NCI-H526 (cell line): ENCODE measurements at regions not wholly inside any gene's neighbourhood (a gene's known extent, or its start where the extent isn't known, plus 50 kb on each side); places are given as distances from the start of the nearest gene placed in this dataset.
A peak's percentile ranks its signal among the peaks of the same experiment; 100 is the strongest.
"Not testable (repeated sequence)": the region's sequence is repeated elsewhere in the genome, so short reads cannot be mapped to it uniquely, and the experiment has no call there.

Experiments
- DNase-seq, 2 experiments: peaks; one replicate each; lab custom pipeline; 2025; lab: John Stamatoyannopoulos, UW

- DNase-seq, result not testable (repeated sequence)
Observed at GRCh38 chr17:22310292-22310691, 618.0 kb downstream of the KCNJ18 start.

DNA sequence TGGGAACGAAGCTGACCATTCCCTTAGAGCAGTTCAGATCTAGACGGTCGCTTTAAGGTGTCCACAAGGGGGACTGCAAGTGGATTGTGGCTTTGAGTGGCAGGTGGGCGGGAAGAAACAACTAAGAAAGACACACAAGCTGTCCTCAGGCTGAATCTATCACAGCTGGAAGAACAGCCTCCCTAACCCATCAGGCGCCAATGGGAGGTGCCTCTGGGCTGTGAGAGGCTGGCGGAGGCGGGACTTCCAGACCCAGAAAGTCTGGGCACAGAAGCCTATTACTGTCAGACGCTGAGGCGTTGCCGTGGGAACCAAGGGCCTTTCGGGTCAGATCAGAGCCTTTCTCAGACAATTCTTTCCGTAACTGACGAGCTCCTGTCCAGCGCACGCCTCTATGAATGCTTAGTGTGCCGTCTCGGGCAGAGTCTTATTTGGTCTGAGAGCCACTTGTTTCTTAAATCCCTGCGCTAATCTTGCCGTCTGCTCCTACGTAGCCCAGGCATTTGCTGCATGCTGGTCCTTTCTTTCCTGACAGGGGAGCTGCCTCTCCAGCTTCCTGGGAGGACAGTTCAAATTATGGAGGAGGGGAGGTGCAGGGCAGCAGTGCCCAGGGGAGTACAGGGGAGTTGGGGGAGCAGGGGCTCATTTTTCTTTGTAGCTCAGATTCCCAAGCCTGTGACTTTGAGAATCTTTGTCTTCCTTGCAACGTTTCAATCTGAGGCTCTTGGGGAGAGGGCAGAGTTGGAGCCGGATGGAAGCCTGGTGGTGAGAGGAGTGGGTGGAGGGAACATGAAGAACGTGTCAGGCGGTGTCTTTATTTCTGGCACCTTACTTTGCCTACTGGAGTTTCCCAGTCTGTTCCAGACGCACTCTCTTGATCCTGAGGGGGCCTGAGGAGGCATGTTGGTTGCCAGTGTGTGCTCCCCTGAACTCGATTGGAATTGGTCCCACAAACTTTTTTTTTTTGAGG lies 618.7 kb downstream of the KCNJ18 start:
- DNase-seq, result peak; percentile 43 to 44

GRCh38 chr17:22321001-22321400 lies 628.7 kb downstream of the KCNJ18 start:
- DNase-seq, result not testable (repeated sequence)

GRCh38 chr17:22322893-22323550 lies 630.7 kb downstream of the KCNJ18 start:
- not testable (repeated sequence) for DNase-seq

DNA sequence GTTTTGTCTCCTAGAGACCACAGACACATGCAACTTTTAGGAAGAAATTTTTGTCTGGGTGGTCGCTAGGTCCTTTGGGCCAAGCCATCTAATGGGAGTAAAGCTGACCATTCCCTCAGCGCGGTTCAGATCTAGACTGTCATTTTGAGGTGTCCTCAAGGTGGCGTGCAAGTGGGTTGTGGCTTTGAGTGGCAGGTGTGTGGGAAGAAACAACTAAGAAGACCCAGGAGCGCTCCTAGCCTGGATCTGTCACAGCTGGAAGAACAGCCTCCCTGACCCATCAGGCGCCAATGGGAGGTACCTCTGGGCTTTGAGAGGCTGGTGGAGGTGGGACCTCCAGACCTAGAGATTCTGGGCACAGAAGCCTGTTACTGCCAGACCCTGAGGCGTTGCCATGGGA lies 645.1 kb downstream of the KCNJ18 start:
- DNase-seq, result peak in 1 of 2 experiments; percentile 2

DNA sequence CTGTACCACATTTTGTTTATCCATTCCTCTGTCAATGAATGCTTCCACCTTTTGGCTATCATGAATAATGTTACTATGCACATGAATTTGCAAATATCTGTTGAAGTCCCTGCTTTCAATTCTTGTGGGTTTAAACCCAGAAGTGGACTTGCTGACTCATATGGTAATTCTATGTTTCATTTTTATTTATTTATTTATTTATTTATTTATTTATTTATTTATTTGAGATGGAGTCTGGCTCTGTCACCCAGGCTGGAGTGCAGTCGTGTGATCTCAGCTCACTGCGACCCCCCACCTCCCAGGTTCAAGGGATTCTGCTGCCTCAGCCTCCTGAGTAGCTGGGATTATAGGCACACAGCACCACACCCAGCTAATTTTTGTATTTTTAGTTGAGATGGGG lies 664.3 kb downstream of the KCNJ18 start:
- not testable (repeated sequence) for DNase-seq

GRCh38 chr17:22370988-22371387 lies 678.7 kb downstream of the KCNJ18 start:
- DNase-seq, result not testable (repeated sequence)

DNA sequence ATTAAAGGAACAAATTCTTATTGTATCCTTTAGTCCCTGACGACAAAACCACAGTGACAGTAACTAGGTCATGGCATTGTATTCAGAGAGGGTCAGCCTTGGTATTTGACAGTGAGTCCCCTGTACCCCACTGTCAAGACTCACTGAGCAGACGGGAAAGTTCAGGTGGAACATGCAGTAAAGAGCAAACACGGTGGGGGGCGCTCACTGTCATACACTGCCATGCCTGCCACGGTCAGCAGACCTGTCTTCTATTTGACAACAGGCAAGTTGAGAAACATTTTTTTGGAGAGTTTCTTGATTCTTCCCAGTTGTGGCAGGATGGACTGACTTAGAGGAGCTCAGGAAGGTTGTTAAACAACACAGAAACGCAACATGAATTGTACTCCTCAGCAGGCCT lies 681.6 kb downstream of the KCNJ18 start:
- no peak for DNase-seq

GRCh38 chr17:22374741-22375140 lies 682.4 kb downstream of the KCNJ18 start:
- DNase-seq, result peak in 1 of 2 experiments; percentile 1

DNA sequence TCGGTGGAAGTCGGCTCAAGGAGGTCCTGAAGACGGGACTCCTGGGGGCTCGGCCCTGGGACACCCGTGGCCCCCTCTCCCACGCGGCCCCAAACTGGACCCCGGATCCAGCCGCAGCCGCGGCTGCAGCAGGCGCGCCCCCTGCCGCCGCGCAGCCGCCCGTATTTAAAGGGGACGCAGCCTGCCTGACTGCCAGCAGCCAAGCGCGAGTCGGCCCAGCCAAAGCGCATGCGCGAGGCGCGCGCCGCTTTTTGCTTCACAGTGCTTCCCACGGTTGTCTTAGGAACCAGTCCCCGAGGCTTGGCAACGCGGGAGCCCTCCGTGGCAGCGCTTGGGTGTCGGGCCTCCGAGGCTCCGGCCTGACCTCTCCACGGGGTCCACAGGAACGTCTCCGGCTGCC lies 684.4 kb downstream of the KCNJ18 start:
- DNase-seq, result not testable (repeated sequence)

- DNase-seq, result not testable (repeated sequence)
Observed at GRCh38 chr17:22378748-22379147, 686.4 kb downstream of the KCNJ18 start.

- DNase-seq, result not testable (repeated sequence)
Observed at GRCh38 chr17:22381589-22381988, 689.3 kb downstream of the KCNJ18 start.

GRCh38 chr17:22383772-22384460 lies 691.6 kb downstream of the KCNJ18 start:
- DNase-seq, result not testable (repeated sequence)

DNA sequence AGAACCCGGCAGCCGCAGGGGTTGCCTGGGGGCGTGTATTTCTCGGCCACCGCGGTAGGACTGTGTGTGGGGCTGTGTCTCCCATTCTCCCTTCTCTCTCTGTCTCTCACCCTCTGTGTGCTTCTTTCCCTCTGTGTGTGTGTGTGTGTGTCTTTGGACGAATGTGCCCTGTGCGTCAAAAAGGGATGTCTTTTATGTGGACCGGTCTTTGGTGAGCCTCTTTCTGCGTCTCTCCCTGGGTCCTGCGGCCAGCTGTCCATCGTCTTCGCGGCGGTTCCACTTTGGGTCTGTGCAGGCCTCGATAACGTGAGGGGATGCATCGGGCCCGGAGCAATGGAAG lies 692.1 kb downstream of the KCNJ18 start:
- not testable (repeated sequence) for DNase-seq

- not testable (repeated sequence) for DNase-seq
Observed at GRCh38 chr17:22398446-22398845, 706.1 kb downstream of the KCNJ18 start.

- DNase-seq, result not testable (repeated sequence)
Observed at GRCh38 chr17:22399037-22399436, 706.7 kb downstream of the KCNJ18 start.

- not testable (repeated sequence) for DNase-seq
Observed at GRCh38 chr17:22405080-22405479, 712.8 kb downstream of the KCNJ18 start.

- DNase-seq, result no peak
Observed at GRCh38 chr17:22409160-22409751, 716.9 kb downstream of the KCNJ18 start.

DNA sequence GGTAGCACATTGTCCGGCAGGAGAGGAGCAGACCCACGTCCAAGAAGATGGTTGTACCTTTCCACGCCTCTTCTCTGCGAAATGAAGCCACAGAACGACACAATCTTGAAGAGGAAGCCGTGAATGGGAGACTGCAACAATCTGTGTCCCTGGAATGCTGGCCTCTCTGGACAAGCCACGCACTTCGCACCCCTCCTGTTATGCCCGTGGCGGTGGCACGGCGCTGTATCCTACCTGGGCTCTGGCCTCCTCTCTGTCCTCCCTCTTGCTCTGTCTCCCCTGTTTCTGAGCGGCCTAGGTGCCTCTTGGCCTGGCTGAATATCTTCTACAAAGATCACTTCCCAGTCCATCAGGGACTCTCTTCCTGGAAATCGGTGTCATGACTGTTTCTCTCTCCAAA lies 717.8 kb downstream of the KCNJ18 start:
- DNase-seq, result no peak

DNA sequence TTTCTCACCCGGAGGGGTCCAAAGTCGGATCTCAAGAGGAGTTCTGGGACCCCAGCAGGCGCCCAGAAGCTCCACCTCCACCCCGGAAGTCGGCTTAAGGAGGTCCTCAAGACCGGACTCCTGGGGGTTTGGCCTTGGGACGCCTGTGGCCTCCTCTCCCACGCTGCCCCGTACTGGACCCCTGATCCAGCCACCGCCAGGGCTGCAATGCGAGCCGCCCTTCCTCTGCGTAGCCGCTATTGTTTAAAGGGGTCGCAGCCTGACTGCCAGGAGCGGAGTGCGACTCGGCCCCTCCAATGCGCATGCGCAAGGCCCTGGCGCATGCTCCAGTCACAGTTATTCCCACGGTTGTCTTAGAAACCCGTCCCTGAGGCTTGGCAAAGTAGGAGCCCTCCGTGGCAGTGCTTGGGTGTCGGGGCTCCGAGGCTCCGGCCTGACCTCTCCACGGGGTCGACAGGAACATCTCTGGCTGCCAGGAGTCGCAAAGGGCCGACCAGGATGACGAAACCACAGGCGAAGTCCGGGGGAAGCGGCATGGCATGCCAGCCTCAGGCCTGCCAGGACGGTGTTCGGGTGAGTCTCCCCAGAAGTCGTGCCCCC lies 719.0 kb downstream of the KCNJ18 start:
- no peak for DNase-seq

DNA sequence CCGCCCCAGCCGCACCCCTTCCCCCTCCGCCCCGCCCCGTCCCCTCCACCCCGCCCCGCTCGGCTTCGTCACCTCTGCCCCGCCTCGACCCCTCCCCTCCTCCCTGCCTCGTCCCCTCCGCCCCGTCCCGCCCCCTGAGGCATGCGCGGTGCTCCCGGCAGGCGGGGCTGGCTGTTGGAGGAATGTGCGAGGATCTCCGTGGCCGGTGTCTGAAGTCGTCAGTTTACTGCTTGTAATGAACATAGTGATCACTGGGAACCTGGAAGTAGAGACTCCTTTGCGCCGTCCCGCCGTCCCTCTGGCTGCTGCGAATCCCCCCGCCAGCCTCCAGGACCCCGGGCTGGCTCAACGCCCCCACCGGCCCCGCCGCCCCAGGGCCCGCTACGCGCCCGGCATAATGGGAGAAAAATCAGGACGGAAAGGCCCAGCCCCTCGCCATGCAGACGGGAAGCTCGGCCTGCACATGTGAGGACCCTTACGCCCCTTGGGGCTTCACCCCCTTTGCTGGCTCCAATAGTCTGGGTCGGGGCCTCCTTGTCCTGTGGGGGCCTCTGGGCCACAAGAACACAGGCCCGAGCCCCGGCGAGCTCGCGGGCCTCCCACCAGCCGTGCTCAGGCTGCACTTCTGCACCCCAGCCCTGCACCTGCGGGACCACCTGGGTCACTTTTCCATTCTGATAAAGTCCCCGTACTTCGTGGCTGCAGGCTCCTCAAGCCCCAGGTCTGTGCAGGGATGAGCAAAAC lies 743.1 kb downstream of the KCNJ18 start:
- peak in 1 of 2 experiments; percentile 44 for DNase-seq
